LNCaP clone FGC (cell line): ENCODE measurements at regions not wholly inside any gene's neighbourhood (a gene's known extent, or its start where the extent isn't known, plus 50 kb on each side); places are given as distances from the start of the nearest gene placed in this dataset.

Experiments used
- DNase-seq: peaks from one replicate; pipeline ENCODE4 v3.0.0-alpha.2; 2011; ENCODE audit warnings: low read depth
- H3K4me3 ChIP-seq: 2 replicates; pipeline ENCODE4 v1.5.1; 2011; ENCODE audit warnings: mild to moderate bottlenecking, low read depth, low read length, control low read depth
- CTCF ChIP-seq: IDR thresholded peaks from 2 replicates; pipeline ENCODE4 v1.5.1; 2012; ENCODE audit warnings: mild to moderate bottlenecking; ENCODE audit not compliant: control insufficient read depth, insufficient read depth; ENCODE audit errors: extremely low read depth

GRCh38 chr2:149782572-149782971 lies 195.0 kb upstream of the MMADHC start:
- DNase-seq: no peak
- no peak for TF ChIP-seq CTCF
- no peak overlapping the region for H3K4me3 ChIP-seq

- no peak for DNase-seq
- no peak overlapping the region for H3K4me3 ChIP-seq
These were observed 193.8 kb upstream of the MMADHC start for GRCh38 chr2:149781263-149781808.

GRCh38 chr2:149773006-149773405 lies 185.4 kb upstream of the MMADHC start:
- TF ChIP-seq CTCF: no peak
- no peak overlapping the region for H3K4me3 ChIP-seq
- no peak for DNase-seq

More at GRCh38 chr2:149781263-149781808, 193.8 kb upstream of the MMADHC start:
- no peak for TF ChIP-seq CTCF

GRCh38 chr2:149768320-149768799 lies 180.8 kb upstream of the MMADHC start:
- no peak overlapping the region for H3K4me3 ChIP-seq
- TF ChIP-seq CTCF: no peak
- no peak for DNase-seq

- no peak overlapping the region for H3K4me3 ChIP-seq
These were observed 180.0 kb upstream of the MMADHC start for GRCh38 chr2:149767516-149767974.

GRCh38 chr2:149766339-149766738 lies 178.8 kb upstream of the MMADHC start:
- DNase-seq: no peak
- no peak for TF ChIP-seq CTCF
- H3K4me3 ChIP-seq: no peak overlapping the region

More at GRCh38 chr2:149767516-149767974, 180.0 kb upstream of the MMADHC start:
- DNase-seq: no peak
- no peak for TF ChIP-seq CTCF

- H3K4me3 ChIP-seq: no peak overlapping the region
- DNase-seq: no peak
- TF ChIP-seq CTCF: no peak
These were observed 178.1 kb upstream of the MMADHC start for GRCh38 chr2:149765636-149766035.
